IMR-90 (cell line): ENCODE measurements at regions not wholly inside any gene's neighbourhood (a gene's known extent, or its start where the extent isn't known, plus 50 kb on each side); places are given as distances from the start of the nearest gene placed in this dataset.

Source experiments
- CEBPB ChIP-seq: IDR thresholded peaks from 2 replicates; pipeline ENCODE4 v1.6.1; 2012; ENCODE audit warnings: low read depth, low read length, improper control_type of control experiment
- MAFK ChIP-seq: IDR thresholded peaks from 2 replicates; pipeline ENCODE4 v1.6.1; 2012; ENCODE audit warnings: low read depth, low read length, improper control_type of control experiment
- POLR2A ChIP-seq: IDR thresholded peaks from 2 replicates; pipeline ENCODE4 v1.6.1; 2012; ENCODE audit warnings: mild to moderate bottlenecking, low read depth, low read length
- RAD21 ChIP-seq: IDR thresholded peaks from 2 replicates; pipeline ENCODE4 v1.6.1; 2012; ENCODE audit warnings: low read length, improper control_type of control experiment
- RCOR1 ChIP-seq: IDR thresholded peaks from 2 replicates; pipeline ENCODE4 v1.6.1; 2012; ENCODE audit warnings: mild to moderate bottlenecking, low read length, improper control_type of control experiment; ENCODE audit not compliant: insufficient replicate concordance
- RFX5 ChIP-seq: IDR thresholded peaks from 2 replicates; pipeline ENCODE4 v1.8.0; 2012; ENCODE audit warnings: low read depth, mild to moderate bottlenecking, low read length, moderate library complexity
- SMC3 ChIP-seq: fragments of 150-350 bp; IDR thresholded peaks from 2 replicates; pipeline ENCODE4 v1.6.1; 2016; ENCODE audit warnings: low read depth, mild to moderate bottlenecking, antibody characterized with exemption, low read length, moderate library complexity
- TF ChIP-seq, protein P1 (sequence below): conservative IDR thresholded peaks from 2 replicates; pipeline ENCODE4 v1.5.1; 2012; ENCODE audit warnings: mild to moderate bottlenecking, low read depth, low read length, improper control_type of control experiment
- TF ChIP-seq, protein P2 (sequence below): fragments of 150-350 bp; IDR thresholded peaks from 2 replicates; pipeline ENCODE4 v1.6.1; 2016; ENCODE audit warnings: low read depth, mild to moderate bottlenecking, low read length, moderate library complexity, borderline replicate concordance

DNA sequence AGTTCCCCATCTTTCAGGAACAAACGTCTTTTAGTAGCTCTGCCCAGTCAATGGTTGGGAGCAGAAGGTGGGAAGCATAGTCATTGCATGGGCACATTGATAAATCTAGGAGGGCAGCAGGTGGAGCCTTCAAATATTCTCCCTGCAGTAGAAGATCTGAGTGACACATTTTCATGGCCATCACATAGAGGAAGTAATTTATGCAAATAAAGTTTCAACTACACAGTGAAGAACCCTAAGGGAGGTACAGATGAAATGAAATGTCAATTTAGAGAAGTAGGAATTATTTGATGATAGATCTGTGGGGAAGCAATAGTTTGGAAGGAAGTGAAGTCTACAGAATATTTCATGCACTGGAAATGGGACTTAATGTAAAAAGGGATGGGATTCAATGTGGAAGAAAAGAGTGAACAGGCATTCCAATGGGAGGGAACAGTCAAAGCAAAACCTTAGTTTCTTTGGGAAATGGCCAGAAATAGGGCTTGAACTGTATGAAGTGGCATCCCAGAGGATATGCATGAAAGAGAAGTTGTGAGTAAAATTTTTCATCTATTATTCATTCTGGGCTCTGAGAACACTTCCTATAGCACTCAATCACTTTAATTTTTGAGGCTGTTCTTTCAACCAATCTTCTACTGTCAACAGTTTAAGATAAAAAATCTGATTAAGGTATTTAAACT lies 256.2 kb upstream of the LUZP2 start:
- TF ChIP-seq, protein P1, sequence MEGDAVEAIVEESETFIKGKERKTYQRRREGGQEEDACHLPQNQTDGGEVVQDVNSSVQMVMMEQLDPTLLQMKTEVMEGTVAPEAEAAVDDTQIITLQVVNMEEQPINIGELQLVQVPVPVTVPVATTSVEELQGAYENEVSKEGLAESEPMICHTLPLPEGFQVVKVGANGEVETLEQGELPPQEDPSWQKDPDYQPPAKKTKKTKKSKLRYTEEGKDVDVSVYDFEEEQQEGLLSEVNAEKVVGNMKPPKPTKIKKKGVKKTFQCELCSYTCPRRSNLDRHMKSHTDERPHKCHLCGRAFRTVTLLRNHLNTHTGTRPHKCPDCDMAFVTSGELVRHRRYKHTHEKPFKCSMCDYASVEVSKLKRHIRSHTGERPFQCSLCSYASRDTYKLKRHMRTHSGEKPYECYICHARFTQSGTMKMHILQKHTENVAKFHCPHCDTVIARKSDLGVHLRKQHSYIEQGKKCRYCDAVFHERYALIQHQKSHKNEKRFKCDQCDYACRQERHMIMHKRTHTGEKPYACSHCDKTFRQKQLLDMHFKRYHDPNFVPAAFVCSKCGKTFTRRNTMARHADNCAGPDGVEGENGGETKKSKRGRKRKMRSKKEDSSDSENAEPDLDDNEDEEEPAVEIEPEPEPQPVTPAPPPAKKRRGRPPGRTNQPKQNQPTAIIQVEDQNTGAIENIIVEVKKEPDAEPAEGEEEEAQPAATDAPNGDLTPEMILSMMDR, result no peak
- TF ChIP-seq POLR2A (no peak), SMC3 (no peak), MAFK (no peak), CEBPB (no peak), RAD21 (no peak), RCOR1 (no peak), RFX5 (no peak)
- TF ChIP-seq, protein P2, sequence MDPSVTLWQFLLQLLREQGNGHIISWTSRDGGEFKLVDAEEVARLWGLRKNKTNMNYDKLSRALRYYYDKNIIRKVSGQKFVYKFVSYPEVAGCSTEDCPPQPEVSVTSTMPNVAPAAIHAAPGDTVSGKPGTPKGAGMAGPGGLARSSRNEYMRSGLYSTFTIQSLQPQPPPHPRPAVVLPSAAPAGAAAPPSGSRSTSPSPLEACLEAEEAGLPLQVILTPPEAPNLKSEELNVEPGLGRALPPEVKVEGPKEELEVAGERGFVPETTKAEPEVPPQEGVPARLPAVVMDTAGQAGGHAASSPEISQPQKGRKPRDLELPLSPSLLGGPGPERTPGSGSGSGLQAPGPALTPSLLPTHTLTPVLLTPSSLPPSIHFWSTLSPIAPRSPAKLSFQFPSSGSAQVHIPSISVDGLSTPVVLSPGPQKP, result no peak
